ENCODE measurements at regions not wholly inside any gene's neighbourhood (a gene's known extent, or its start where the extent isn't known, plus 50 kb on each side); places are given as distances from the start of the nearest gene placed in this dataset.

GRCh38 chr4:62460329-62460728 lies 1260.2 kb downstream of the ADGRL3 start:
- Histone ChIP-seq H3K4me1 (replicated peaks) (no peaks in the 10 kb centered on the region), H3K9me3 (no peaks in the 10 kb centered on the region), H3K27me3 (replicated peaks; ENCODE audit: insufficient read depth) (no peaks in the 10 kb centered on the region), H3K36me3 (no peaks in the 10 kb centered on the region), H3K27ac (no peak overlapping the region), H3K4me3 (no peak overlapping the region)
- intact Hi-C loops (cut with DNase I) = no loop called here
- no peak for DNase-seq (ENCODE audit: low spot score)
- WGBS = 92% methylated on average over 3 of the region's 3 CpGs
- TF ChIP-seq POLR2AphosphoS5 (IDR thresholded peaks at IDR 0.05) = no peak
- TF ChIP-seq POLR2A (IDR thresholded peaks at IDR 0.05) = no peak
- TF ChIP-seq CTCF (IDR thresholded peaks at IDR 0.05) = no peak

DNA sequence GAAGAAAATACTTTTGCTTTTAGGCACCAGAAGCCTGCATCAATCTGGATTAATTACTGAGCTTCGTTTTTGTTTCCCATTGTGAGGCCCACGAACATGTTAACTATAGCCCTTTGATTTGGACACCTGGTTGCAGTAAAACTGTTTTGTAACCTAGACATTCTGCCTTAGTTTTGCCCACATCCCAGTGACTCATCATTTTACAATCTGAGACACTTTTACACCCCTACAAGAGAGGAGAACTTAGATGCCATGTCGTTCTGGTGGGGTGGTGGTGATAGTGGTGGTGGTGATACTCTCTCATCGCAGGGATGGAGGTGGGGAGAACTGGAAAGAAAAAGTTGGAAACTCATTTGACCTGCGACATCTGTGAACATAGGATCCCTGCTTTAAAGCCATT lies 1257.2 kb downstream of the ADGRL3 start:
- TF ChIP-seq POLR2A (IDR thresholded peaks at IDR 0.05) = no peak
- TF ChIP-seq CTCF (IDR thresholded peaks at IDR 0.05) = no peak
- TF ChIP-seq POLR2AphosphoS5 (IDR thresholded peaks at IDR 0.05) = no peak
- WGBS = 66% methylated on average over 5 of the region's 5 CpGs
- Histone ChIP-seq H3K27me3 (replicated peaks; ENCODE audit: insufficient read depth) (no peaks in the 10 kb centered on the region), H3K4me1 (replicated peaks) (no peaks in the 10 kb centered on the region), H3K4me3 (no peak overlapping the region), H3K9me3 (no peaks in the 10 kb centered on the region), H3K36me3 (no peaks in the 10 kb centered on the region), H3K27ac (no peak overlapping the region)
- intact Hi-C loops (cut with DNase I) = no loop called here
- DNase-seq (ENCODE audit: low spot score) = no peak

DNA sequence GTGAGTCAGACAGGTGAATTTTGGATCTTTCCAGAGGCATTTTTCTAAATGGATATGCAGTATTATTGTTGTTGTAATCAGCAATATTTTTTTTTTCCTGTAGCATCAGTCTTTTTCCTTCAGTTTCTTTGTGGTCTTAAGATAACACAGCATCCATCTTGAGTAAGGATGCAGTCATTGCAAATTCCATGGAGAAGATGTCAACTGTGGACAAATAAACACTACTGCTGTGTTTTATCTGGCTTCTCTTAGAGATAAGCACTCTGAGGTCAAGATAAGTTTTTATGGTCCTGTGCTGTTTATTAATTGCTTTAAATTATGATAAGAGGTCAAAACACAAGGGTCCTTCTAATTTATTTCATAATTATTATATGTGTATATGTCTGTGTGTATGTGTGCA lies 1255.7 kb downstream of the ADGRL3 start:
- no peak for DNase-seq (ENCODE audit: low spot score)
- Histone ChIP-seq H3K4me3 (no peak overlapping the region), H3K36me3 (no peaks in the 10 kb centered on the region), H3K27ac (no peak overlapping the region), H3K4me1 (replicated peaks) (no peaks in the 10 kb centered on the region), H3K27me3 (replicated peaks; ENCODE audit: insufficient read depth) (no peaks in the 10 kb centered on the region), H3K9me3 (no peaks in the 10 kb centered on the region)
- TF ChIP-seq POLR2AphosphoS5 (IDR thresholded peaks at IDR 0.05) = no peak
- TF ChIP-seq POLR2A (IDR thresholded peaks at IDR 0.05) = no peak
- no peak for TF ChIP-seq CTCF (IDR thresholded peaks at IDR 0.05)
- intact Hi-C loops (cut with DNase I) = no loop called here

- intact Hi-C loops (cut with DNase I) = no loop called here
- TF ChIP-seq CTCF (IDR thresholded peaks at IDR 0.05) = no peak
- TF ChIP-seq POLR2A (IDR thresholded peaks at IDR 0.05) = no peak
- TF ChIP-seq POLR2AphosphoS5 (IDR thresholded peaks at IDR 0.05) = no peak
- no peak for DNase-seq (ENCODE audit: low spot score)
- Histone ChIP-seq H3K4me3 (no peak overlapping the region), H3K9me3 (no peaks in the 10 kb centered on the region), H3K27me3 (replicated peaks; ENCODE audit: insufficient read depth) (no peaks in the 10 kb centered on the region), H3K27ac (no peak overlapping the region), H3K36me3 (no peaks in the 10 kb centered on the region), H3K4me1 (replicated peaks) (no peaks in the 10 kb centered on the region)
- 80% methylated on average over 1 of the region's 1 CpG for WGBS
These were observed 1254.4 kb downstream of the ADGRL3 start for GRCh38 chr4:62454535-62454934.

DNA sequence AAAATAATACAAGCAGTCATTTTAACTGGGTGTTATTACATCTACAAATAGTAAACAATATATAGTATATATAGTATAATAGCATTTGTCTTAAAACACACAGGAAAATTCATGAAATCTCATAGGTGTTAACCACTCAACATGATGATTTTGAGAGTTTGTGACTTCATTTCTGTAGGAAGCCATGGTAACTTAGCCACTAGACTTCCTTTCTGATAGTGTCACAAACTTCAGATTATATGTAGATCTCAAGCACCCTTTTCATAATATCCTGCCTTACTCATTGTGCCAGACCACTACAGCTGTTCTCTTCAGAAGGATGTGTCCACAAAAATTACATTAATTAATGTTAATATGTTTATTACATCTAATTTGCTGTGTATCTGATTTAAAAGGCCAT lies 1250.6 kb downstream of the ADGRL3 start:
- intact Hi-C loops (cut with DNase I) = no loop called here
- no peaks in the 10 kb centered on the region for H3K9me3 ChIP-seq
- DNase-seq (ENCODE audit: low spot score) = no peak
- no peak overlapping the region for H3K27ac ChIP-seq
- no peaks in the 10 kb centered on the region for H3K36me3 ChIP-seq
- H3K4me1 ChIP-seq (replicated peaks) = no peaks in the 10 kb centered on the region
- H3K27me3 ChIP-seq (replicated peaks; ENCODE audit: insufficient read depth) = no peaks in the 10 kb centered on the region
- H3K4me3 ChIP-seq = no peak overlapping the region
- TF ChIP-seq POLR2AphosphoS5 (IDR thresholded peaks at IDR 0.05) = no peak

Measured in prostate gland (tissue), 2 donors.